ENCODE measurements at regions not wholly inside any gene's neighbourhood (a gene's known extent, or its start where the extent isn't known, plus 50 kb on each side); places are given as distances from the start of the nearest gene placed in this dataset.

GRCh38 chr4:11051181-11051580 lies 366.6 kb upstream of the CLNK start:
- Histone ChIP-seq H3K27ac (ENCODE audit: low read depth in 1 of 2, low read length in 2 of 2) (no peak overlapping the region), H3K4me3 (ENCODE audit: low read depth in 1 of 3, low read length in 3 of 3) (no peak overlapping the region), H3K4me1 (ENCODE audit: control insufficient read depth in 4 of 4, insufficient read depth in 4 of 4, low read length in 3 of 4) (no peaks in the 10 kb centered on the region), H3K27me3 (ENCODE audit: control insufficient read depth in 4 of 4, insufficient read depth in 4 of 4, low read length in 3 of 4) (peaks cover 0 to 2% (median 0%) of the 10 kb centered on the region in 4 donors), H3K9ac (ENCODE audit: low read depth in 1 of 2, low read length in 2 of 2) (no peak overlapping the region), H3K9me3 (ENCODE audit: control insufficient read depth in 4 of 4, low read length in 3 of 4) (no peaks in the 10 kb centered on the region), H3K36me3 (ENCODE audit: control insufficient read depth in 4 of 4, insufficient read depth in 3 of 4, low read depth in 1 of 4, low read length in 3 of 4) (no peaks in the 10 kb centered on the region)
- WGBS: 88% methylated on average over 2 of the region's 2 CpGs
- DNase-seq (ENCODE audit: low spot score): no peak
- TF ChIP-seq SP1 (IDR thresholded peaks at IDR 0.05) (no peak), CTCF (IDR thresholded peaks at IDR 0.05; ENCODE audit: low read depth, low read length, missing input control) (no peak), JUND (IDR thresholded peaks at IDR 0.05) (no peak), ZBTB33 (IDR thresholded peaks at IDR 0.05) (no peak), ATF3 (IDR thresholded peaks at IDR 0.05) (no peak), EGR1 (IDR thresholded peaks at IDR 0.05; ENCODE audit: low read depth in 2 of 2) (no peak), MAX (IDR thresholded peaks at IDR 0.05) (no peak)

- Histone ChIP-seq H3K9me3 (ENCODE audit: control insufficient read depth in 4 of 4, low read length in 3 of 4) (no peaks in the 10 kb centered on the region), H3K36me3 (ENCODE audit: control insufficient read depth in 4 of 4, insufficient read depth in 3 of 4, low read depth in 1 of 4, low read length in 3 of 4) (no peaks in the 10 kb centered on the region), H3K27me3 (ENCODE audit: control insufficient read depth in 4 of 4, insufficient read depth in 4 of 4, low read length in 3 of 4) (peaks cover 0 to 2% (median 0%) of the 10 kb centered on the region in 4 donors), H3K27ac (ENCODE audit: low read depth in 1 of 2, low read length in 2 of 2) (no peak overlapping the region), H3K4me1 (ENCODE audit: control insufficient read depth in 4 of 4, insufficient read depth in 4 of 4, low read length in 3 of 4) (no peaks in the 10 kb centered on the region), H3K9ac (ENCODE audit: low read depth in 1 of 2, low read length in 2 of 2) (no peak overlapping the region), H3K4me3 (ENCODE audit: low read depth in 1 of 3, low read length in 3 of 3) (no peak overlapping the region)
- WGBS: 92% methylated on average over 2 of the region's 2 CpGs
- DNase-seq (ENCODE audit: low spot score): no peak
- TF ChIP-seq FOXA1 (IDR thresholded peaks at IDR 0.05): no peak
- TF ChIP-seq GABPA (IDR thresholded peaks at IDR 0.05 in 1 of 2, conservative IDR thresholded peaks at IDR 0.05 in 1 of 2): no peak
- no peak for TF ChIP-seq SP1 (IDR thresholded peaks at IDR 0.05)
- TF ChIP-seq YY1 (IDR thresholded peaks at IDR 0.05): no peak
- no peak for TF ChIP-seq TAF1 (conservative IDR thresholded peaks at IDR 0.05)
- no peak for TF ChIP-seq FOXA2 (IDR thresholded peaks at IDR 0.05)
- TF ChIP-seq EGR1 (IDR thresholded peaks at IDR 0.05; ENCODE audit: low read depth in 2 of 2): no peak
- no peak for TF ChIP-seq REST (IDR thresholded peaks at IDR 0.05)
- TF ChIP-seq CTCF (IDR thresholded peaks at IDR 0.05; ENCODE audit: low read depth, low read length, missing input control): no peak
- no peak for TF ChIP-seq MAX (IDR thresholded peaks at IDR 0.05)
- TF ChIP-seq JUND (IDR thresholded peaks at IDR 0.05): no peak
- TF ChIP-seq ZBTB33 (IDR thresholded peaks at IDR 0.05): no peak
- no peak for TF ChIP-seq HNF4A (conservative IDR thresholded peaks at IDR 0.05)
- no peak for TF ChIP-seq RXRA (IDR thresholded peaks at IDR 0.05)
- TF ChIP-seq HNF4G (IDR thresholded peaks at IDR 0.05): no peak
- TF ChIP-seq RAD21 (IDR thresholded peaks at IDR 0.05): no peak
- no peak for TF ChIP-seq ATF3 (IDR thresholded peaks at IDR 0.05)
These were observed 366.2 kb upstream of the CLNK start for GRCh38 chr4:11050766-11051165.

Data from liver (tissue), 8 donors.